Endothelial cell of umbilical vein (primary cell): ENCODE measurements at regions not wholly inside any gene's neighbourhood (a gene's known extent, or its start where the extent isn't known, plus 50 kb on each side); places are given as distances from the start of the nearest gene placed in this dataset.

Experiments used
- BruUV-seq: library from RNA; stranded (reverse); fragments of 400-500 nt; replicated peaks from 2 replicates; lab custom pipeline; 2021; lab: Mats Ljungman, UMichigan
- CTCF ChIA-PET: fragments of 300-600, 350-600 bp; sonication (Branson Sonifier 250); formaldehyde crosslinking; loops from one replicate; lab custom pipeline; 2021; ENCODE audit warnings: antibody characterized with exemption, inconsistent platforms; lab: Charles Lee
- POLR2A ChIA-PET: fragments of 300-600, 350-600 bp; sonication (Branson Sonifier 250); formaldehyde crosslinking; loops from one replicate; lab custom pipeline; 2021; ENCODE audit warnings: antibody characterized with exemption, inconsistent platforms; lab: Charles Lee
- DNase-seq: peaks from one replicate; pipeline ENCODE4 v3.0.0-alpha.2; 2011; ENCODE audit warnings: low read depth, low spot score
- FAIRE-seq: peaks from 2 replicates; lab custom pipeline; 2011; peaks lifted over from hg19 to GRCh38; lab: Jason Lieb, UNC
- H2AFZ ChIP-seq: 2 replicates; pipeline ENCODE4 v1.6.0; 2012; ENCODE audit warnings: low read depth, low read length, control low read depth, inconsistent platforms
- H3K27ac ChIP-seq: 2 replicates; pipeline ENCODE4 v1.5.1; 2011; ENCODE audit warnings: low read depth, mild to moderate bottlenecking, control low read depth, low read length, moderate library complexity; ENCODE audit not compliant: insufficient read depth
- H3K27me3 ChIP-seq, 2 experiments: 2 replicates each; pipeline versions ENCODE4 v1.6.0 to v1.6.1; 2011; ENCODE audit warnings: low read length in 2 of 2, mixed read lengths in 1 of 2; ENCODE audit not compliant: control insufficient read depth in 2 of 2, insufficient read depth in 2 of 2
- H3K36me3 ChIP-seq, 2 experiments: 2 replicates in 1 of 2; 3 replicates in 1 of 2; pipeline ENCODE4 v1.5.1; 2011; ENCODE audit warnings: low read length in 2 of 2, mild to moderate bottlenecking in 1 of 2, moderate library complexity in 1 of 2; ENCODE audit not compliant: control insufficient read depth in 2 of 2, insufficient read depth in 2 of 2; ENCODE audit errors: extremely low read depth in 1 of 2
- H3K4me1 ChIP-seq: 3 replicates; pipeline ENCODE4 v1.5.1; 2011; ENCODE audit warnings: mild to moderate bottlenecking, low read length; ENCODE audit not compliant: control insufficient read depth, insufficient read depth; ENCODE audit errors: extremely low read depth
- H3K4me2 ChIP-seq: 2 replicates; pipeline ENCODE4 v1.6.1; 2011; ENCODE audit warnings: low read length, control low read depth, mixed read lengths; ENCODE audit not compliant: insufficient read depth
- H3K4me3 ChIP-seq, 3 experiments: fragments of 200-600 bp in 1 of 3; sonication (generic), shearing (Covaris generic) in 1 of 3; replicated peaks in 1 of 3; 2 replicates each; pipeline ENCODE4 v1.5.1; 2011 to 2016; ENCODE audit warnings: control low read depth in 3 of 3, low read length in 3 of 3, mild to moderate bottlenecking in 2 of 3, inconsistent platforms in 1 of 3, low read depth in 1 of 3, moderate library complexity in 1 of 3; ENCODE audit not compliant: insufficient read depth in 1 of 3
- H3K79me2 ChIP-seq: 2 replicates; pipeline ENCODE4 v1.6.0; 2012; ENCODE audit warnings: low read length, inconsistent platforms; ENCODE audit not compliant: control insufficient read depth, insufficient read depth
- H3K9ac ChIP-seq: replicated peaks from 2 replicates; pipeline ENCODE3; 2011; ENCODE audit warnings: low read length, control low read depth; ENCODE audit not compliant: insufficient read depth; ENCODE audit errors: extremely low read depth
- H3K9me1 ChIP-seq: replicated peaks from 3 replicates; pipeline ENCODE4 v1.6.0; 2011; ENCODE audit warnings: mild to moderate bottlenecking, low read length; ENCODE audit not compliant: control insufficient read depth, insufficient read depth; ENCODE audit errors: extremely low read depth
- H3K9me3 ChIP-seq: replicated peaks from 2 replicates; pipeline ENCODE4 v1.5.1; 2012; ENCODE audit warnings: low read length, inconsistent platforms; ENCODE audit not compliant: control insufficient read depth, insufficient read depth
- H4K20me1 ChIP-seq: replicated peaks from 2 replicates; pipeline ENCODE3; 2011; ENCODE audit warnings: mild to moderate bottlenecking, low read length; ENCODE audit not compliant: control insufficient read depth, insufficient read depth; ENCODE audit errors: extremely low read depth
- EZH2 ChIP-seq: IDR thresholded peaks from 2 replicates; pipeline ENCODE4 v1.6.1; 2012; ENCODE audit warnings: borderline replicate concordance, low read depth, mild to moderate bottlenecking, moderate library complexity, low read length, inconsistent platforms; ENCODE audit not compliant: severe bottlenecking
- FOS ChIP-seq: IDR thresholded peaks from 2 replicates; pipeline ENCODE4 v1.6.1; 2011; ENCODE audit warnings: mild to moderate bottlenecking, low read length, moderate library complexity, borderline replicate concordance; ENCODE audit not compliant: insufficient read depth
- GATA2 ChIP-seq: IDR thresholded peaks from 2 replicates; pipeline ENCODE4 v1.7.0; 2011; ENCODE audit warnings: low read depth, mild to moderate bottlenecking, moderate library complexity, mixed read lengths, low read length; ENCODE audit not compliant: insufficient read length, insufficient read depth
- JUN ChIP-seq: IDR thresholded peaks from 2 replicates; pipeline ENCODE4 v1.6.1; 2011; ENCODE audit warnings: borderline replicate concordance, low read depth; ENCODE audit not compliant: insufficient read length, insufficient read depth
- MAX ChIP-seq: IDR thresholded peaks from 2 replicates; pipeline ENCODE4 v1.6.1; 2011; ENCODE audit not compliant: insufficient read depth, insufficient read length
- MYC ChIP-seq: IDR thresholded peaks from one replicate; pipeline ENCODE4 v1.6.1; 2011; ENCODE audit warnings: mild to moderate bottlenecking, low read depth, low read length
- POLR2A ChIP-seq: IDR thresholded peaks from 2 replicates; pipeline ENCODE4 v1.6.1; 2012; ENCODE audit warnings: low read depth, mild to moderate bottlenecking, control low read depth, low read length
- POLR2AphosphoS5 ChIP-seq: IDR thresholded peaks from 2 replicates; pipeline ENCODE4 v1.6.1; 2012; ENCODE audit warnings: low read depth, mild to moderate bottlenecking, control low read depth, low read length, moderate library complexity; ENCODE audit not compliant: insufficient read depth
- dilution Hi-C: fragments of 300-500 bp; cut with MboI; formaldehyde crosslinking; loops from one replicate; pipeline ENCODE4 v1.15.0; 2019; ENCODE audit warnings: low sequenced_read_pairs; ENCODE audit not compliant: extremely low pct_ligation_motif_present
- intact Hi-C: fragments of 100-400 bp; cut with micrococcal nuclease; formaldehyde crosslinking; loops from one replicate; pipeline ENCODE4 v1.10.0; 2022
- TF ChIP-seq, protein P1 (sequence below), 2 donors: IDR thresholded peaks; 1 replicate in 1 of 2; 2 replicates in 1 of 2; pipeline ENCODE4 v1.5.1; 2011; ENCODE audit warnings: low read length in 2 of 2, mild to moderate bottlenecking in 2 of 2, moderate library complexity in 2 of 2, control low read depth in 1 of 2, inconsistent platforms in 1 of 2, low read depth in 1 of 2; ENCODE audit not compliant: insufficient read depth in 1 of 2; ENCODE audit errors: extremely low read depth in 1 of 2

DNA sequence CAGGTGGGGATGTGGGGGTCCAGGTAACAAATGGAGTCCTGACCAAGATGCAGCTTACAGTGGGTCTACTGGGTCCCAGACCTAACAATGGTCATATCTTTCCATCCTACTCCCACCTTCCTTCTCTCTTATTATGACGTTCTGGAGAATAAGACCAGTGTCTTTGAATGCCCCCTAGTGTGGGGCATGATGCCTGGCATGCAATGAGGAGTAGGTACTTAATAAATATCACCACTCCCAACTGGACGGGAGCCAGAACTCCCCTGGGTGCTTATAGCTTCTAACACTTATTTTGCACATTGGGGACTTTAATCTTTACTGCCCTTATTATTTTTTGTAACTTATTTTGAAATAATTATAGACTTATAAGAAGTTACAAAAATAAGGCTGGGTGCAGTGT, 98.2 kb downstream of the NDFIP1 start:
- dilution Hi-C loops (no loop called here), intact Hi-C loops (no loop called here)
- Histone ChIP-seq H3K4me3 (no peak overlapping the region), H3K9me1 (no peaks in the 10 kb centered on the region), H3K27me3 (no peaks in the 10 kb centered on the region), H3K79me2 (no peaks in the 10 kb centered on the region), H3K36me3 (no peaks in the 10 kb centered on the region), H3K9me3 (no peaks in the 10 kb centered on the region), H4K20me1 (no peaks in the 10 kb centered on the region), H3K9ac (no peak overlapping the region), H3K4me2 (no peak overlapping the region), H2AFZ (no peak overlapping the region), H3K27ac (no peak overlapping the region), H3K4me1 (peaks cover 13% of the 10 kb centered on the region)
- no peak for TF ChIP-seq POLR2A
- TF ChIP-seq, protein P1, sequence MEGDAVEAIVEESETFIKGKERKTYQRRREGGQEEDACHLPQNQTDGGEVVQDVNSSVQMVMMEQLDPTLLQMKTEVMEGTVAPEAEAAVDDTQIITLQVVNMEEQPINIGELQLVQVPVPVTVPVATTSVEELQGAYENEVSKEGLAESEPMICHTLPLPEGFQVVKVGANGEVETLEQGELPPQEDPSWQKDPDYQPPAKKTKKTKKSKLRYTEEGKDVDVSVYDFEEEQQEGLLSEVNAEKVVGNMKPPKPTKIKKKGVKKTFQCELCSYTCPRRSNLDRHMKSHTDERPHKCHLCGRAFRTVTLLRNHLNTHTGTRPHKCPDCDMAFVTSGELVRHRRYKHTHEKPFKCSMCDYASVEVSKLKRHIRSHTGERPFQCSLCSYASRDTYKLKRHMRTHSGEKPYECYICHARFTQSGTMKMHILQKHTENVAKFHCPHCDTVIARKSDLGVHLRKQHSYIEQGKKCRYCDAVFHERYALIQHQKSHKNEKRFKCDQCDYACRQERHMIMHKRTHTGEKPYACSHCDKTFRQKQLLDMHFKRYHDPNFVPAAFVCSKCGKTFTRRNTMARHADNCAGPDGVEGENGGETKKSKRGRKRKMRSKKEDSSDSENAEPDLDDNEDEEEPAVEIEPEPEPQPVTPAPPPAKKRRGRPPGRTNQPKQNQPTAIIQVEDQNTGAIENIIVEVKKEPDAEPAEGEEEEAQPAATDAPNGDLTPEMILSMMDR (IDR thresholded peaks at IDR 0.05; ENCODE audit: extremely low read depth in 1 of 2, insufficient read depth in 1 of 2, low read depth in 1 of 2, low read length in 2 of 2) = peak; percentile 18 to 23
- TF ChIP-seq GATA2 = no peak
- no peak for TF ChIP-seq MAX
- DNase-seq (peak; percentile 21), FAIRE-seq (peak; percentile 63)
- ChIA-PET POLR2A (no interaction called here), CTCF (interaction anchor here (0.9 to 1.5 kb wide), 3 partner anchors 9 to 342 kb away, joined by 3 to 5 read pairs (median 4); no protein-coding TSS in a partner anchor)
- BruUV-seq = no TSS peak

DNA sequence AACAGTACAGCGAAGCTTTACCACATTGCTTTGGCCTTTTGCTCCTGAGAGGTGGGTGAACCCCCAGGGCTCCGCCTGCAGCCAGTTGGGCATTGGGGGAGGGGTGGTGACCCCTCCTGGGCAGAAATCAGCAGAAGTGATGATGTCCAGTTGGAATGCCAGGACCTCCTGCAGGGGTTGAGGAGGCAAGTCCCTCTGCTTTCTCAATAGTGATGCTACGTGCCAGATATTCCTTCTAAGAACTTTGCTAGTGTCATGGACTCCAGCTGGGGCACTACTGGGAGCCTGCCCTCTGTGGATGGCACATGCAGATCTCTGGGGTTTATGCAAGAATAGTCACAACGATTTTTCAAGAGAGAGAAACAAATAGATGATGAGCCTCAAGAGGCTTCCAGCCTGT, 95.6 kb downstream of the NDFIP1 start:
- Histone ChIP-seq H3K27ac (no peak overlapping the region), H2AFZ (no peak overlapping the region), H3K4me3 (no peak overlapping the region), H3K27me3 (no peaks in the 10 kb centered on the region), H3K4me1 (peaks cover 26% of the 10 kb centered on the region), H3K9ac (no peak overlapping the region), H3K36me3 (no peaks in the 10 kb centered on the region), H4K20me1 (no peaks in the 10 kb centered on the region), H3K4me2 (no peak overlapping the region), H3K79me2 (no peaks in the 10 kb centered on the region), H3K9me3 (no peaks in the 10 kb centered on the region), H3K9me1 (no peaks in the 10 kb centered on the region)
- BruUV-seq = no TSS peak
- ChIA-PET CTCF (interaction anchor here (0.7 kb wide), 1 partner anchor 37 kb away, joined by 3 read pairs; no protein-coding TSS in a partner anchor), POLR2A (no interaction called here)
- TF ChIP-seq JUN = no peak
- no peak for TF ChIP-seq EZH2
- TF ChIP-seq, protein P1 (IDR thresholded peaks at IDR 0.05; ENCODE audit: extremely low read depth in 1 of 2, insufficient read depth in 1 of 2, low read depth in 1 of 2, low read length in 2 of 2) = no peak
- no peak for TF ChIP-seq POLR2A
- no peak for TF ChIP-seq MYC
- no peak for TF ChIP-seq FOS
- TF ChIP-seq GATA2 = no peak
- no peak for TF ChIP-seq MAX
- no peak for TF ChIP-seq POLR2AphosphoS5
- dilution Hi-C loops (no loop called here), intact Hi-C loops (no loop called here)
- FAIRE-seq (no peak), DNase-seq (no peak)
